Neural progenitor cell (in vitro differentiated cells): ENCODE measurements at regions not wholly inside any gene's neighbourhood (a gene's known extent, or its start where the extent isn't known, plus 50 kb on each side); places are given as distances from the start of the nearest gene placed in this dataset.

Experiments
- DNase-seq: peaks from one replicate; pipeline ENCODE4 v3.0.0-alpha.2; 2016; ENCODE audit warnings: low spot score
- H2AFZ ChIP-seq: fragments of 200-600 bp; sonication (generic); replicated peaks from 2 replicates; pipeline ENCODE4 v1.6.1; 2016; ENCODE audit warnings: antibody characterized with exemption
- H3F3A ChIP-seq: fragments of 200-600 bp; sonication (generic); 2 replicates; pipeline ENCODE4 v1.6.1; 2016; ENCODE audit warnings: antibody characterized with exemption, low read depth
- H3K27ac ChIP-seq: fragments of 200-600 bp; sonication (generic); 2 replicates; pipeline ENCODE4 v1.5.1; 2016; ENCODE audit warnings: mild to moderate bottlenecking
- H3K27me3 ChIP-seq: fragments of 200-600 bp; sonication (generic); 2 replicates; pipeline ENCODE4 v1.6.1; 2016; ENCODE audit warnings: mild to moderate bottlenecking, moderate library complexity
- H3K36me3 ChIP-seq: fragments of 200-600 bp; sonication (generic); 2 replicates; pipeline ENCODE4 v1.5.1; 2016
- H3K4me1 ChIP-seq: fragments of 200-600 bp; sonication (generic); 2 replicates; pipeline ENCODE4 v1.6.1; 2016; ENCODE audit warnings: mixed run types
- H3K4me2 ChIP-seq: fragments of 200-600 bp; sonication (generic); 2 replicates; pipeline ENCODE4 v1.6.1; 2016
- H3K4me3 ChIP-seq: fragments of 200-600 bp; sonication (generic); 2 replicates; pipeline ENCODE4 v1.5.1; 2016
- H3K79me2 ChIP-seq: fragments of 200-600 bp; sonication (generic); 2 replicates; pipeline ENCODE4 v1.6.1; 2016; ENCODE audit warnings: low read depth
- H3K9ac ChIP-seq: fragments of 200-600 bp; sonication (generic); 2 replicates; pipeline ENCODE4 v1.6.1; 2016
- H3K9me3 ChIP-seq: fragments of 200-600 bp; sonication (generic); 2 replicates; pipeline ENCODE4 v1.5.1; 2016; ENCODE audit warnings: low read depth
- H4K20me1 ChIP-seq: fragments of 200-600 bp; sonication (generic); 2 replicates; pipeline ENCODE4 v1.6.1; 2016; ENCODE audit warnings: low read depth
- H3K27ac Mint-ChIP-seq: 3 replicates; pipeline ENCODE4 v1.8.0; 2021; ENCODE audit warnings: mixed read lengths
- H3K27me3 Mint-ChIP-seq: 2 replicates; pipeline ENCODE4 v1.8.0; 2022; ENCODE audit warnings: low read depth, mild to moderate bottlenecking, inconsistent platforms, moderate library complexity, mixed read lengths; ENCODE audit not compliant: insufficient read depth
- H3K36me3 Mint-ChIP-seq: 3 replicates; pipeline ENCODE4 v1.8.0; 2021; ENCODE audit warnings: mixed read lengths
- H3K4me1 Mint-ChIP-seq: 3 replicates; pipeline ENCODE4 v1.8.0; 2021; ENCODE audit warnings: mixed read lengths
- H3K4me3 Mint-ChIP-seq: 3 replicates; pipeline ENCODE4 v1.8.0; 2021; ENCODE audit warnings: mild to moderate bottlenecking, moderate library complexity, mixed read lengths
- H3K9me3 Mint-ChIP-seq: 3 replicates; pipeline ENCODE4 v1.8.0; 2020; ENCODE audit warnings: mixed read lengths
- EZH2 ChIP-seq: fragments of 200-600 bp; sonication (generic); IDR thresholded peaks from 2 replicates; pipeline ENCODE4 v1.6.1; 2017; ENCODE audit warnings: antibody characterized with exemption, mild to moderate bottlenecking, moderate library complexity
- EZH2phosphoT487 ChIP-seq: fragments of 200-600 bp; sonication (generic); IDR thresholded peaks from 2 replicates; pipeline ENCODE4 v1.6.1; 2017; ENCODE audit warnings: antibody characterized with exemption
- TF ChIP-seq, protein P1 (sequence below): fragments of 200-600 bp; sonication (generic); IDR thresholded peaks from 2 replicates; pipeline ENCODE4 v1.5.1; 2017; ENCODE audit warnings: antibody characterized with exemption, mild to moderate bottlenecking

- H3K9me3 ChIP-seq: no peaks in the 10 kb centered on the region
- no peak overlapping the region for H3K4me2 ChIP-seq
- Mint-ChIP-seq H3K36me3 (no peaks in the 10 kb centered on the region), H3K27ac (no peak overlapping the region), H3K9me3 (no peaks in the 10 kb centered on the region), H3K4me3 (no peak overlapping the region), H3K4me1 (peaks cover 20% of the 10 kb centered on the region), H3K27me3 (peaks cover 7% of the 10 kb centered on the region)
- H3K9ac ChIP-seq: no peak overlapping the region
- TF ChIP-seq, protein P1, sequence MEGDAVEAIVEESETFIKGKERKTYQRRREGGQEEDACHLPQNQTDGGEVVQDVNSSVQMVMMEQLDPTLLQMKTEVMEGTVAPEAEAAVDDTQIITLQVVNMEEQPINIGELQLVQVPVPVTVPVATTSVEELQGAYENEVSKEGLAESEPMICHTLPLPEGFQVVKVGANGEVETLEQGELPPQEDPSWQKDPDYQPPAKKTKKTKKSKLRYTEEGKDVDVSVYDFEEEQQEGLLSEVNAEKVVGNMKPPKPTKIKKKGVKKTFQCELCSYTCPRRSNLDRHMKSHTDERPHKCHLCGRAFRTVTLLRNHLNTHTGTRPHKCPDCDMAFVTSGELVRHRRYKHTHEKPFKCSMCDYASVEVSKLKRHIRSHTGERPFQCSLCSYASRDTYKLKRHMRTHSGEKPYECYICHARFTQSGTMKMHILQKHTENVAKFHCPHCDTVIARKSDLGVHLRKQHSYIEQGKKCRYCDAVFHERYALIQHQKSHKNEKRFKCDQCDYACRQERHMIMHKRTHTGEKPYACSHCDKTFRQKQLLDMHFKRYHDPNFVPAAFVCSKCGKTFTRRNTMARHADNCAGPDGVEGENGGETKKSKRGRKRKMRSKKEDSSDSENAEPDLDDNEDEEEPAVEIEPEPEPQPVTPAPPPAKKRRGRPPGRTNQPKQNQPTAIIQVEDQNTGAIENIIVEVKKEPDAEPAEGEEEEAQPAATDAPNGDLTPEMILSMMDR: no peak
- no peak for TF ChIP-seq EZH2phosphoT487
- H3K4me3 ChIP-seq: no peak overlapping the region
- H3K36me3 ChIP-seq: no peaks in the 10 kb centered on the region
- no peaks in the 10 kb centered on the region for H3K79me2 ChIP-seq
- H4K20me1 ChIP-seq: no peaks in the 10 kb centered on the region
- no peak for DNase-seq
- H3K27ac ChIP-seq: no peak overlapping the region
- peaks cover 4% of the 10 kb centered on the region for H3K27me3 ChIP-seq
- no peaks in the 10 kb centered on the region for H3F3A ChIP-seq
- H2AFZ ChIP-seq: peak overlapping the region; percentile 69
- H3K4me1 ChIP-seq: no peaks in the 10 kb centered on the region
These were observed 261.8 kb upstream of the CLINT1 start for GRCh38 chr5:158120760-158121159.

DNA sequence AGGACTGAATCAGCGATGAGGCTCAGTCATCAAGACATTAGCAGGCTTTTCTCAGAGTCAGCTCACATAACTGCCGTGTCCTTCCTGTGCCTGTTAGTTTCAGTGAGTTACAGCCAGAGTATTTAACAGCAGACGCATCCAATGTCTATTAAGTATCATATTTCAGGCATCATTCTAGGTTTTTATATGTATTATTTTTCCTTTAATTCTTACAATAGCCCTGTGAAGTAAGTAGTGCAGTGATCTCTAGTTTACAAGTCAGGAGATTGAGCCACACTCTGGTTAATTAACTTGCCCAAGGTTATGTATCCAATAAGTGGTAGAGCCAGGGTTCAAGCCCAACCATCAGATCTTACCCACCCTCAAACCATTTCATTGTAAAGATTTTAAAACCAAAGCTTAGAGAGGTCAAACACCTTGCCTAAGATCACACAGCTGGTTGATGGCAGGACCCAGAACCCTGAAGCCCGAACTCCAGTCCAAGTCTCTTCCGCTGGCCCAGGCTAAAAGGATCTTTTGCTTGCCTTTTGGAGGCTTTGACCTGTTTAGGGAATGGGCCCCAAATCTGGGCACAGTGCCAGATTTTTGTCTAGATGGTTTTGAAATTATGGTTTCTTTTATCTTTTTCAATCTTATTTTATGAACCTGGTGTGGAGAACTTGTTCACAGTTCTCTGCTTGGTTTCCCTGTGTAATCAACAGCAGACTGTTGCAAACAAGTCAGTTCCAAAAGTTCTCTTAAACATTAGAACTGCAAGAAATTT, 261.2 kb upstream of the CLINT1 start:
- no peak overlapping the region for H3K27ac ChIP-seq
- H3K27ac Mint-ChIP-seq: no peak overlapping the region

DNA sequence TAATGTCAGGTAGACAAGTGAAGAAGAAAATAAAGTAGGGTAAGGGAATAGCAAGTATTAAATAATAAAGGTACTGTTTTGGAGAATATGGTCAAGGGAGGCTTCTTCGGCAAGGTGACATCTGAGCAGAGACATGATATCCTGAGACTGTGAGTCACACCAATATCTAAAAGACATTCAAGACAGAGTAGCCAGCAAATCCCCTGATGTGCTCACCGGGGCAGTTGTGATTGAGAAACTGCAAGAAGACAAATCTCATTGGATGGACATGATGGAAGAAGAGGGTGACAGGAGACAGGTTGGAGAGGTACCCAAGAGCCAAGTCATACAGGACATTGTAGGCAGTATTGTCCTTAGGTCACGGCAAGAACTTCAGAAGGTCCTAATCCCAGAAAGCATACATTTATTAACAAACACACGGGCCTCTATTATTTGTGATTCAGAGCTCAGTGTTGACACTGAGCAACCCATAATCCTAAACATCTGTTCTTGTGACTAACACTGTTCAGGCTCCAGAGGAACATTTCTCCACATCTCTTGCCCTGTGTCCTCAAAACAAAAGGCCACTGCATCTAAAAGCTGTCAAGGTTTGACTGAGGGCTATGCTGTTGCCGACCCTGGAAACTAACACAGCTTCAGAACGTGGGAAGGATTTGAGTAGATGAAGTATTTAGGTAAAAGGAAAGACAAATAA, 258.7 kb upstream of the CLINT1 start:
- H3K9me3 Mint-ChIP-seq: no peaks in the 10 kb centered on the region
- H3K4me2 ChIP-seq: no peak overlapping the region
- peaks cover 17% of the 10 kb centered on the region for H3K4me1 Mint-ChIP-seq
- no peak overlapping the region for H3K27ac ChIP-seq
- no peak overlapping the region for H3K4me3 Mint-ChIP-seq
- no peaks in the 10 kb centered on the region for H3K4me1 ChIP-seq
- H3K9me3 ChIP-seq: no peaks in the 10 kb centered on the region
- no peaks in the 10 kb centered on the region for H3K36me3 Mint-ChIP-seq
- H3K79me2 ChIP-seq: no peaks in the 10 kb centered on the region
- no peak overlapping the region for H3K27ac Mint-ChIP-seq
- no peak for TF ChIP-seq EZH2
- no peak for TF ChIP-seq EZH2phosphoT487
- TF ChIP-seq, protein P1: no peak
- peaks cover 4% of the 10 kb centered on the region for H3K27me3 ChIP-seq
- DNase-seq: no peak
- no peak overlapping the region for H3K9ac ChIP-seq
- H4K20me1 ChIP-seq: no peaks in the 10 kb centered on the region
- no peak overlapping the region for H3K4me3 ChIP-seq
- H3K27me3 Mint-ChIP-seq: peaks cover 8% of the 10 kb centered on the region
- no peak overlapping the region for H2AFZ ChIP-seq
- H3F3A ChIP-seq: no peaks in the 10 kb centered on the region
- no peaks in the 10 kb centered on the region for H3K36me3 ChIP-seq

More for the DNA sequence above, 261.2 kb upstream of the CLINT1 start:
- H3K27me3 ChIP-seq: peaks cover 4% of the 10 kb centered on the region
- no peak overlapping the region for H3K4me3 ChIP-seq
- Mint-ChIP-seq H3K4me3 (no peak overlapping the region), H3K4me1 (peaks cover 20% of the 10 kb centered on the region), H3K27me3 (peaks cover 7% of the 10 kb centered on the region), H3K36me3 (no peaks in the 10 kb centered on the region), H3K9me3 (no peaks in the 10 kb centered on the region)
- H3K36me3 ChIP-seq: no peaks in the 10 kb centered on the region
- no peak overlapping the region for H3K9ac ChIP-seq
- no peak for DNase-seq
- H3K4me2 ChIP-seq: no peak overlapping the region
- no peaks in the 10 kb centered on the region for H3K4me1 ChIP-seq
- H3K9me3 ChIP-seq: no peaks in the 10 kb centered on the region
- H4K20me1 ChIP-seq: no peaks in the 10 kb centered on the region
- no peaks in the 10 kb centered on the region for H3K79me2 ChIP-seq
- H2AFZ ChIP-seq: peak overlapping the region; percentile 69
- TF ChIP-seq, protein P1: no peak
- TF ChIP-seq EZH2: no peak
- no peak for TF ChIP-seq EZH2phosphoT487
- H3F3A ChIP-seq: no peaks in the 10 kb centered on the region
